Astrocyte (in vitro differentiated cells and primary cell): ENCODE measurements at regions not wholly inside any gene's neighbourhood (a gene's known extent, or its start where the extent isn't known, plus 50 kb on each side); places are given as distances from the start of the nearest gene placed in this dataset.

ENCODE experiments used
- DNase-seq: peaks from one replicate; pipeline ENCODE4 v3.0.0-alpha.2; 2010; ENCODE audit warnings: low read depth
- FAIRE-seq: peaks from 2 replicates; lab custom pipeline; 2011; peaks lifted over from hg19 to GRCh38; lab: Jason Lieb, UNC
- H2AFZ ChIP-seq: 2 replicates; pipeline ENCODE4 v1.6.0; 2012; ENCODE audit warnings: low read depth, low read length, inconsistent platforms
- H3K27ac ChIP-seq: 2 replicates; pipeline ENCODE4 v1.5.1; 2011; ENCODE audit warnings: low read depth, low read length, inconsistent platforms
- H3K27me3 ChIP-seq: 2 replicates; pipeline ENCODE4 v1.6.0; 2011; ENCODE audit warnings: low read length, inconsistent platforms; ENCODE audit not compliant: insufficient read depth
- H3K36me3 ChIP-seq: 2 replicates; pipeline ENCODE4 v1.5.1; 2011; ENCODE audit warnings: low read length, inconsistent platforms; ENCODE audit not compliant: insufficient read depth
- H3K4me1 ChIP-seq: 2 replicates; pipeline ENCODE4 v1.5.1; 2011; ENCODE audit warnings: low read length, inconsistent platforms; ENCODE audit not compliant: insufficient read depth
- H3K4me2 ChIP-seq: 2 replicates; pipeline ENCODE4 v1.6.0; 2012; ENCODE audit warnings: low read length, inconsistent platforms
- H3K4me3 ChIP-seq: 2 replicates; pipeline ENCODE4 v1.5.1; 2011; ENCODE audit warnings: low read depth, mild to moderate bottlenecking, low read length, inconsistent platforms; ENCODE audit not compliant: insufficient read depth
- H3K79me2 ChIP-seq: 2 replicates; pipeline ENCODE4 v1.6.0; 2012; ENCODE audit warnings: mild to moderate bottlenecking, low read length, inconsistent platforms; ENCODE audit not compliant: insufficient read depth
- H3K9ac ChIP-seq: 2 replicates; pipeline ENCODE4 v1.6.0; 2012; ENCODE audit warnings: mild to moderate bottlenecking, low read length, inconsistent platforms
- H3K9me3 ChIP-seq: 2 replicates; pipeline ENCODE4 v1.5.1; 2012; ENCODE audit warnings: low read depth, mild to moderate bottlenecking, low read length, inconsistent platforms; ENCODE audit not compliant: insufficient read depth
- H4K20me1 ChIP-seq: 2 replicates; pipeline ENCODE4 v1.6.0; 2012; ENCODE audit warnings: low read length, inconsistent platforms; ENCODE audit not compliant: insufficient read depth
- H3K27ac Mint-ChIP-seq: one replicate; pipeline ENCODE4 v1.8.0; 2021; ENCODE audit warnings: mild to moderate bottlenecking, mixed read lengths; ENCODE audit not compliant: unreplicated experiment
- H3K27me3 Mint-ChIP-seq: one replicate; pipeline ENCODE4 v1.8.0; 2021; ENCODE audit warnings: low read depth, mixed read lengths; ENCODE audit not compliant: unreplicated experiment
- H3K36me3 Mint-ChIP-seq: one replicate; pipeline ENCODE4 v1.8.0; 2021; ENCODE audit warnings: low read depth, mixed read lengths; ENCODE audit not compliant: unreplicated experiment
- H3K4me1 Mint-ChIP-seq: one replicate; pipeline ENCODE4 v1.8.0; 2021; ENCODE audit warnings: low read depth, mixed read lengths; ENCODE audit not compliant: unreplicated experiment
- H3K4me3 Mint-ChIP-seq: one replicate; pipeline ENCODE4 v1.8.0; 2021; ENCODE audit warnings: mild to moderate bottlenecking, moderate library complexity, mixed read lengths; ENCODE audit not compliant: unreplicated experiment
- H3K9me3 Mint-ChIP-seq: one replicate; pipeline ENCODE4 v1.8.0; 2021; ENCODE audit warnings: mild to moderate bottlenecking, mixed read lengths; ENCODE audit not compliant: unreplicated experiment
- CTCF ChIP-seq: IDR thresholded peaks from 2 replicates; pipeline ENCODE4 v1.5.1; 2011; ENCODE audit warnings: low read depth, mild to moderate bottlenecking, inconsistent platforms, low read length, moderate library complexity; ENCODE audit not compliant: insufficient read depth
- EZH2 ChIP-seq: IDR thresholded peaks from 2 replicates; pipeline ENCODE4 v1.6.1; 2012; ENCODE audit warnings: mild to moderate bottlenecking, low read length, inconsistent platforms; ENCODE audit not compliant: insufficient read depth

- Histone ChIP-seq H3K4me2 (peak overlapping the region; percentile 83), H3K79me2 (no peaks in the 10 kb centered on the region), H3K9ac (peak overlapping the region; percentile 83), H2AFZ (peak overlapping the region; percentile 4), H3K27me3 (no peaks in the 10 kb centered on the region), H3K27ac (peak overlapping the region; percentile 98), H3K4me3 (peak overlapping the region; percentile 34), H3K4me1 (peaks cover 46% of the 10 kb centered on the region), H3K9me3 (no peaks in the 10 kb centered on the region), H3K36me3 (no peaks in the 10 kb centered on the region), H4K20me1 (no peaks in the 10 kb centered on the region)
- FAIRE-seq (peak; percentile 81), DNase-seq (peak; percentile 74)
- Mint-ChIP-seq H3K27ac (peak overlapping the region; percentile 95), H3K4me3 (no peak overlapping the region), H3K9me3 (no peaks in the 10 kb centered on the region), H3K4me1 (peaks cover 54% of the 10 kb centered on the region), H3K27me3 (no peaks in the 10 kb centered on the region), H3K36me3 (no peaks in the 10 kb centered on the region)
- no peak for TF ChIP-seq CTCF
- TF ChIP-seq EZH2 = no peak
Measured at GRCh38 chr1:81703391-81703755, 97.4 kb upstream of the ADGRL2 start.

GRCh38 chr1:81702903-81703302, 97.8 kb upstream of the ADGRL2 start:
- H3K4me3 ChIP-seq = peak overlapping the region; percentile 34
- no peaks in the 10 kb centered on the region for H4K20me1 ChIP-seq
- H3K4me2 ChIP-seq = peak overlapping the region; percentile 83
- Mint-ChIP-seq H3K27me3 (no peaks in the 10 kb centered on the region), H3K4me1 (peaks cover 53% of the 10 kb centered on the region), H3K27ac (peak overlapping the region; percentile 95), H3K36me3 (no peaks in the 10 kb centered on the region), H3K4me3 (no peak overlapping the region), H3K9me3 (no peaks in the 10 kb centered on the region)
- H3K79me2 ChIP-seq = no peaks in the 10 kb centered on the region
- peak overlapping the region; percentile 98 for H3K27ac ChIP-seq
- H2AFZ ChIP-seq = peak overlapping the region; percentile 4
- no peaks in the 10 kb centered on the region for H3K36me3 ChIP-seq
- peaks cover 46% of the 10 kb centered on the region for H3K4me1 ChIP-seq
- no peaks in the 10 kb centered on the region for H3K27me3 ChIP-seq
- no peaks in the 10 kb centered on the region for H3K9me3 ChIP-seq
- H3K9ac ChIP-seq = peak overlapping the region; percentile 83
- peak; percentile 94 for DNase-seq
- no peak for TF ChIP-seq CTCF
- TF ChIP-seq EZH2 = no peak
- peak; percentile 92 for FAIRE-seq

GRCh38 chr1:81702079-81702715, 98.5 kb upstream of the ADGRL2 start:
- FAIRE-seq = peak; percentile 83
- H3K4me1 Mint-ChIP-seq = peaks cover 47% of the 10 kb centered on the region
- no peak for TF ChIP-seq CTCF

More at GRCh38 chr1:81702079-81702715, 98.5 kb upstream of the ADGRL2 start:
- Mint-ChIP-seq H3K9me3 (no peaks in the 10 kb centered on the region), H3K36me3 (no peaks in the 10 kb centered on the region), H3K27ac (peak overlapping the region; percentile 54), H3K27me3 (no peaks in the 10 kb centered on the region), H3K4me3 (no peak overlapping the region)
- no peaks in the 10 kb centered on the region for H3K36me3 ChIP-seq
- H3K4me2 ChIP-seq = peak overlapping the region; percentile 83
- peak overlapping the region; percentile 98 for H3K27ac ChIP-seq
- H2AFZ ChIP-seq = no peak overlapping the region
- peaks cover 43% of the 10 kb centered on the region for H3K4me1 ChIP-seq
- H3K27me3 ChIP-seq = no peaks in the 10 kb centered on the region
- no peaks in the 10 kb centered on the region for H3K9me3 ChIP-seq
- H4K20me1 ChIP-seq = no peaks in the 10 kb centered on the region
- no peaks in the 10 kb centered on the region for H3K79me2 ChIP-seq
- peak overlapping the region; percentile 83 for H3K9ac ChIP-seq
- DNase-seq = no peak
- no peak overlapping the region for H3K4me3 ChIP-seq
